ENCODE measurements at regions not wholly inside any gene's neighbourhood (a gene's known extent, or its start where the extent isn't known, plus 50 kb on each side); places are given as distances from the start of the nearest gene placed in this dataset.
"Not testable (repeated sequence)": the region's sequence is repeated elsewhere in the genome, so short reads cannot be mapped to it uniquely, and the experiment has no call there.

GRCh38 chr1:779621-780020 lies 93.2 kb upstream of the OR4F16 start:
- TF ChIP-seq POLR2A (IDR thresholded peaks at IDR 0.05; ENCODE audit: low read length); GATA1 (IDR thresholded peaks at IDR 0.05; ENCODE audit: low read depth, low read length): not testable (repeated sequence)

All from erythroblast (primary cell).